ENCODE measurements at regions not wholly inside any gene's neighbourhood (a gene's known extent, or its start where the extent isn't known, plus 50 kb on each side); places are given as distances from the start of the nearest gene placed in this dataset.

DNA sequence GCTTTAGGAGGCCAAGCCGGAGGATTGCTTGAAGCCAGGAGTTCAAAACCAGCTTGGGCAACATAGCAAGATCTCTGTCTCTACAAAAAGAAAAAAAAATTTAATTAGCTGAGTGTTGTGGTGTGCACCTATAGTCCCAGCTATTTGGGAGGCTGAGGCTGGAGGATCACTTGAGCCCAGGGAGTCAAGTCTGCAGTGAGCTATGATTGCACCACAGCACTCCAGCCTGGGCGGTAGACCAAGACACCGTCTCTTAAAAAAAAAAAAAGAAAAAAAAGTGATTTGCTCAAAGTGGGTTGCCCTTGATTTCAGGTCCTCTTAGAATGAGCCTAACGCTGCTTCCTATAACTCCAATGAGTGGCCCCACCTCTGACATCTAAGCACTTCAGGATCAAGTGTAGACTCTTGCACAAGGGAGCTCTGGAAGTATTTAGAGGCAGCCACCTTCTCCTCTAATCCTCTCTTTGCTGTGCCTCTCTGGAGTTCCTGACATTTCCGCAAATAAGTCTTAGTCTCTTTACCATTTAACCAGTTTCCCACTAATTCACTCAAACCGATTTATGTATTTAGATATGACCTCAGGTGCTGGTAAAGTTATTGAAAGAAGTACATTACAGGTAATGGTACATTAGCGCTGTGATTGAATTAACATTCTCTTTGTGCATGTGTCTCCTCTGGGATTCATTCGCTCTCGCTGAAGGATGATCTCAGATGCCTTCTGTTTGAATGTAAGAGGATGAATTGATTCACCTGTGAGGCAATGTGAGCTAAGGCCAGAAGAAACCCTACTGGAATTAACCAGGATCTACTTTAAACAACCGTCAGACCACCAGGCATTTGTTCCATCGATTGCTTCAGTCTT, 60.8 kb upstream of the CELF2 start:
- Histone ChIP-seq H3K79me2 (ENCODE audit: control insufficient read depth, low read length) (no peaks in the 10 kb centered on the region), H3K4me3 (ENCODE audit: low read length) (no peak overlapping the region), H3K9me2 (replicated peaks; ENCODE audit: control insufficient read depth, low read length) (no peaks in the 10 kb centered on the region), H3K4me1 (ENCODE audit: control insufficient read depth, low read length) (no peaks in the 10 kb centered on the region), H3K27me3 (ENCODE audit: control insufficient read depth, low read length) (no peaks in the 10 kb centered on the region), H3F3A (ENCODE audit: control insufficient read depth, insufficient read depth) (no peaks in the 10 kb centered on the region), H3K36me3 (ENCODE audit: control insufficient read depth, low read length) (no peaks in the 10 kb centered on the region), H3K9me3 (ENCODE audit: control insufficient read depth, insufficient read depth, low read length) (no peaks in the 10 kb centered on the region), H3K27ac (ENCODE audit: low read depth, low read length) (no peak overlapping the region), H4K20me1 (ENCODE audit: control insufficient read depth, insufficient read depth, low read depth, low read length) (no peaks in the 10 kb centered on the region), H3K4me2 (ENCODE audit: low read length) (no peak overlapping the region)
- TF ChIP-seq EZH2phosphoT487 (IDR thresholded peaks at IDR 0.05; ENCODE audit: borderline replicate concordance, low read length): no peak
- TF ChIP-seq, protein P1, sequence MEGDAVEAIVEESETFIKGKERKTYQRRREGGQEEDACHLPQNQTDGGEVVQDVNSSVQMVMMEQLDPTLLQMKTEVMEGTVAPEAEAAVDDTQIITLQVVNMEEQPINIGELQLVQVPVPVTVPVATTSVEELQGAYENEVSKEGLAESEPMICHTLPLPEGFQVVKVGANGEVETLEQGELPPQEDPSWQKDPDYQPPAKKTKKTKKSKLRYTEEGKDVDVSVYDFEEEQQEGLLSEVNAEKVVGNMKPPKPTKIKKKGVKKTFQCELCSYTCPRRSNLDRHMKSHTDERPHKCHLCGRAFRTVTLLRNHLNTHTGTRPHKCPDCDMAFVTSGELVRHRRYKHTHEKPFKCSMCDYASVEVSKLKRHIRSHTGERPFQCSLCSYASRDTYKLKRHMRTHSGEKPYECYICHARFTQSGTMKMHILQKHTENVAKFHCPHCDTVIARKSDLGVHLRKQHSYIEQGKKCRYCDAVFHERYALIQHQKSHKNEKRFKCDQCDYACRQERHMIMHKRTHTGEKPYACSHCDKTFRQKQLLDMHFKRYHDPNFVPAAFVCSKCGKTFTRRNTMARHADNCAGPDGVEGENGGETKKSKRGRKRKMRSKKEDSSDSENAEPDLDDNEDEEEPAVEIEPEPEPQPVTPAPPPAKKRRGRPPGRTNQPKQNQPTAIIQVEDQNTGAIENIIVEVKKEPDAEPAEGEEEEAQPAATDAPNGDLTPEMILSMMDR (IDR thresholded peaks at IDR 0.05; ENCODE audit: low read depth, low read length, poor library complexity, severe bottlenecking): no peak

DNA sequence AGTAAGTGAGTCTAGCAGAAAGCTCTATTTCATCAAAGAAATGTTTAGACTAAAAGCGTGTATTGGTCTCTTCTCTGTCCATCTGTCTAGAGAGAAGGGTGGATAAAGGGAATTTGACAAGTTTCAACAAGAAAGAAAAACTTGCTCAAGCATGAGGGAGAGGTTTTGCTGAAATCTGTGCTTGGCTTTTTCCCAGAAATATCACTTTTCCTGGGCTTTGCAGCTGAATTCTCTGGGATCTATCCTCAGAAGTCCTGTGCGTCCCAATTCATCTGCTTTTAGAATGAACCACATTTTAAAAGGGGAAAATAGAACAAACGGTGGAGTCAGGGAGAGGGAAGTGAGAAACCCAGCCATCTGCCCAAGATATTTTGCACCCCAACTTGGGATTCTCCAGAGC, 59.6 kb upstream of the CELF2 start:
- H3K27me3 ChIP-seq (ENCODE audit: control insufficient read depth, low read length): no peaks in the 10 kb centered on the region
- H3K4me3 ChIP-seq (ENCODE audit: low read length): no peak overlapping the region
- no peaks in the 10 kb centered on the region for H3K36me3 ChIP-seq (ENCODE audit: control insufficient read depth, low read length)

DNA sequence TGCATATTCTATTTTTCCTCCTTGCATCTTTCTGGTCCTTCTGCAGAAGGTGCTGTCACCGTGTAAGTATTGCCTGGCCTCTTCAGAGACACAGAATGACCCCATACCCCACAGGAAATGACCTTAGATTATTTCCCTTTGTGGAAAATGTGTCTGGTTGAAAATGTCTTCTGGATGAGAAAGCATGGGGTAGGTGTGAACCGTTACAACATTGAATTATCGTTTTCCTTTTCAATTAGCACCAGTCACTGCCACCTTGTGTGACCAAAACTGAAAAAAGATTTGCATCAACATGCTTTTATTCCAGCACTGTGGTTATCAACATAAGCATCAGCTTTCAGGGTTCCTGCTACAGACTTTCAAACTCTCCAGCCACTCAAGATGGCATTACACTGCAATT, 58.0 kb upstream of the CELF2 start:
- H3K36me3 ChIP-seq (ENCODE audit: control insufficient read depth, low read length): no peaks in the 10 kb centered on the region
- no peaks in the 10 kb centered on the region for H3K27me3 ChIP-seq (ENCODE audit: control insufficient read depth, low read length)
- H3K9me2 ChIP-seq (replicated peaks; ENCODE audit: control insufficient read depth, low read length): no peaks in the 10 kb centered on the region
- H3K4me1 ChIP-seq (ENCODE audit: control insufficient read depth, low read length): no peaks in the 10 kb centered on the region
- H3K4me2 ChIP-seq (ENCODE audit: low read length): no peak overlapping the region
- H3K79me2 ChIP-seq (ENCODE audit: control insufficient read depth, low read length): no peaks in the 10 kb centered on the region
- no peaks in the 10 kb centered on the region for H3K9me3 ChIP-seq (ENCODE audit: control insufficient read depth, insufficient read depth, low read length)
- no peaks in the 10 kb centered on the region for H4K20me1 ChIP-seq (ENCODE audit: control insufficient read depth, insufficient read depth, low read depth, low read length)
- no peak for TF ChIP-seq EZH2phosphoT487 (IDR thresholded peaks at IDR 0.05; ENCODE audit: borderline replicate concordance, low read length)
- TF ChIP-seq, protein P1 (IDR thresholded peaks at IDR 0.05; ENCODE audit: low read depth, low read length, poor library complexity, severe bottlenecking): no peak
- H3F3A ChIP-seq (ENCODE audit: control insufficient read depth, insufficient read depth): no peaks in the 10 kb centered on the region
- no peak overlapping the region for H3K4me3 ChIP-seq (ENCODE audit: low read length)
- no peak overlapping the region for H3K27ac ChIP-seq (ENCODE audit: low read depth, low read length)

More for the DNA sequence above, 59.6 kb upstream of the CELF2 start:
- H3K9me2 ChIP-seq (replicated peaks; ENCODE audit: control insufficient read depth, low read length): no peaks in the 10 kb centered on the region
- TF ChIP-seq, protein P1 (IDR thresholded peaks at IDR 0.05; ENCODE audit: low read depth, low read length, poor library complexity, severe bottlenecking): no peak
- no peak for TF ChIP-seq EZH2phosphoT487 (IDR thresholded peaks at IDR 0.05; ENCODE audit: borderline replicate concordance, low read length)
- no peaks in the 10 kb centered on the region for H3K9me3 ChIP-seq (ENCODE audit: control insufficient read depth, insufficient read depth, low read length)
- H3F3A ChIP-seq (ENCODE audit: control insufficient read depth, insufficient read depth): no peaks in the 10 kb centered on the region
- H3K27ac ChIP-seq (ENCODE audit: low read depth, low read length): no peak overlapping the region
- H3K79me2 ChIP-seq (ENCODE audit: control insufficient read depth, low read length): no peaks in the 10 kb centered on the region
- H3K4me2 ChIP-seq (ENCODE audit: low read length): no peak overlapping the region
- no peaks in the 10 kb centered on the region for H3K4me1 ChIP-seq (ENCODE audit: control insufficient read depth, low read length)
- H4K20me1 ChIP-seq (ENCODE audit: control insufficient read depth, insufficient read depth, low read depth, low read length): no peaks in the 10 kb centered on the region

Data from DOHH2 (cell line).